Kidney glomerular epithelial cell (primary cell): ENCODE measurements at regions not wholly inside any gene's neighbourhood (a gene's known extent, or its start where the extent isn't known, plus 50 kb on each side); places are given as distances from the start of the nearest gene placed in this dataset.

ENCODE experiments used
- DNase-seq: peaks from one replicate; lab custom pipeline; 2025; lab: John Stamatoyannopoulos, UW

- DNase-seq, result no peak
These were observed 350.2 kb upstream of the GRM7 start for GRCh38 chr3:6510713-6511112.

GRCh38 chr3:6512172-6512800 lies 348.6 kb upstream of the GRM7 start:
- DNase-seq, result no peak

GRCh38 chr3:6516143-6516542 lies 344.8 kb upstream of the GRM7 start:
- DNase-seq, result no peak

GRCh38 chr3:6516694-6517093 lies 344.2 kb upstream of the GRM7 start:
- DNase-seq, result no peak

GRCh38 chr3:6518709-6519345 lies 342.1 kb upstream of the GRM7 start:
- DNase-seq, result no peak

- no peak for DNase-seq
These were observed 339.4 kb upstream of the GRM7 start for GRCh38 chr3:6521369-6522113.

GRCh38 chr3:6522191-6522590 lies 338.7 kb upstream of the GRM7 start:
- no peak for DNase-seq

GRCh38 chr3:6523043-6523442 lies 337.9 kb upstream of the GRM7 start:
- DNase-seq, result no peak

GRCh38 chr3:6524479-6524878 lies 336.4 kb upstream of the GRM7 start:
- no peak for DNase-seq

GRCh38 chr3:6526321-6526720 lies 334.6 kb upstream of the GRM7 start:
- no peak for DNase-seq

- DNase-seq, result no peak
These were observed 334.1 kb upstream of the GRM7 start for GRCh38 chr3:6526861-6527260.

GRCh38 chr3:6528951-6529350 lies 332.0 kb upstream of the GRM7 start:
- DNase-seq, result peak; percentile 28

- DNase-seq, result no peak
These were observed 329.8 kb upstream of the GRM7 start for GRCh38 chr3:6531153-6531552.

GRCh38 chr3:6532101-6532500 lies 328.8 kb upstream of the GRM7 start:
- no peak for DNase-seq

- no peak for DNase-seq
These were observed 319.9 kb upstream of the GRM7 start for GRCh38 chr3:6540981-6541380.

- no peak for DNase-seq
These were observed 318.1 kb upstream of the GRM7 start for GRCh38 chr3:6542795-6543194.

GRCh38 chr3:6549296-6549695 lies 311.6 kb upstream of the GRM7 start:
- no peak for DNase-seq

- DNase-seq, result no peak
These were observed 309.8 kb upstream of the GRM7 start for GRCh38 chr3:6551165-6551564.

GRCh38 chr3:6560259-6560658 lies 300.7 kb upstream of the GRM7 start:
- no peak for DNase-seq

GRCh38 chr3:6567241-6567640 lies 293.7 kb upstream of the GRM7 start:
- no peak for DNase-seq

- DNase-seq, result no peak
These were observed 291.9 kb upstream of the GRM7 start for GRCh38 chr3:6568999-6569493.

GRCh38 chr3:6571448-6571847 lies 289.5 kb upstream of the GRM7 start:
- no peak for DNase-seq

- DNase-seq, result no peak
These were observed 283.3 kb upstream of the GRM7 start for GRCh38 chr3:6577584-6577983.
